ENCODE measurements at regions not wholly inside any gene's neighbourhood (a gene's known extent, or its start where the extent isn't known, plus 50 kb on each side); places are given as distances from the start of the nearest gene placed in this dataset.

- H3K9me3 ChIP-seq (ENCODE audit: control insufficient read depth, low read length) = no peaks in the 10 kb centered on the region
- H3K27ac ChIP-seq (ENCODE audit: insufficient read depth, low read depth, low read length, poor library complexity, severe bottlenecking) = no peak overlapping the region
- no peaks in the 10 kb centered on the region for H3K36me3 ChIP-seq (ENCODE audit: control insufficient read depth, insufficient read depth, low read length)
- no peaks in the 10 kb centered on the region for H3K27me3 ChIP-seq (ENCODE audit: control insufficient read depth, insufficient read depth, low read length, poor library complexity, severe bottlenecking)
- no peaks in the 10 kb centered on the region for H3K4me1 ChIP-seq (ENCODE audit: control insufficient read depth, insufficient read depth, low read length)
- H3K4me3 ChIP-seq (ENCODE audit: insufficient read depth, low read depth, low read length) = no peak overlapping the region
Measured at GRCh38 chr5:77873239-77873638, 97.1 kb upstream of the TBCA start.

- no peak overlapping the region for H3K27ac ChIP-seq (ENCODE audit: insufficient read depth, low read depth, low read length, poor library complexity, severe bottlenecking)
- H3K4me1 ChIP-seq (ENCODE audit: control insufficient read depth, insufficient read depth, low read length) = no peaks in the 10 kb centered on the region
- no peak overlapping the region for H3K4me3 ChIP-seq (ENCODE audit: insufficient read depth, low read depth, low read length)
- H3K36me3 ChIP-seq (ENCODE audit: control insufficient read depth, insufficient read depth, low read length) = no peaks in the 10 kb centered on the region
- H3K27me3 ChIP-seq (ENCODE audit: control insufficient read depth, insufficient read depth, low read length, poor library complexity, severe bottlenecking) = no peaks in the 10 kb centered on the region
- WGBS, 2 experiments = 92 to 95% methylated on average over 4 of the region's 4 CpGs
- no peaks in the 10 kb centered on the region for H3K9me3 ChIP-seq (ENCODE audit: control insufficient read depth, low read length)
Measured at GRCh38 chr5:77871946-77872345, 95.8 kb upstream of the TBCA start.

- no peaks in the 10 kb centered on the region for H3K36me3 ChIP-seq (ENCODE audit: control insufficient read depth, insufficient read depth, low read length)
- H3K9me3 ChIP-seq (ENCODE audit: control insufficient read depth, low read length) = no peaks in the 10 kb centered on the region
- no peaks in the 10 kb centered on the region for H3K27me3 ChIP-seq (ENCODE audit: control insufficient read depth, insufficient read depth, low read length, poor library complexity, severe bottlenecking)
- 90 to 96% methylated on average over 6 of the region's 6 CpGs for WGBS, 2 experiments
- no peak overlapping the region for H3K27ac ChIP-seq (ENCODE audit: insufficient read depth, low read depth, low read length, poor library complexity, severe bottlenecking)
- H3K4me3 ChIP-seq (ENCODE audit: insufficient read depth, low read depth, low read length) = no peak overlapping the region
- no peaks in the 10 kb centered on the region for H3K4me1 ChIP-seq (ENCODE audit: control insufficient read depth, insufficient read depth, low read length)
Measured at GRCh38 chr5:77871016-77871415, 94.9 kb upstream of the TBCA start.

- H3K27ac ChIP-seq (ENCODE audit: insufficient read depth, low read depth, low read length, poor library complexity, severe bottlenecking) = no peak overlapping the region
- H3K9me3 ChIP-seq (ENCODE audit: control insufficient read depth, low read length) = no peaks in the 10 kb centered on the region
- no peaks in the 10 kb centered on the region for H3K27me3 ChIP-seq (ENCODE audit: control insufficient read depth, insufficient read depth, low read length, poor library complexity, severe bottlenecking)
- H3K4me1 ChIP-seq (ENCODE audit: control insufficient read depth, insufficient read depth, low read length) = no peaks in the 10 kb centered on the region
- H3K4me3 ChIP-seq (ENCODE audit: insufficient read depth, low read depth, low read length) = no peak overlapping the region
- 87 to 94% methylated on average over 10 to 11 of the region's 11 CpGs for WGBS, 2 experiments
- H3K36me3 ChIP-seq (ENCODE audit: control insufficient read depth, insufficient read depth, low read length) = no peaks in the 10 kb centered on the region
Measured at GRCh38 chr5:77869116-77869798, 93.1 kb upstream of the TBCA start.

GRCh38 chr5:77867914-77868313, 91.8 kb upstream of the TBCA start:
- Histone ChIP-seq H3K27ac (ENCODE audit: insufficient read depth, low read depth, low read length, poor library complexity, severe bottlenecking) (no peak overlapping the region), H3K4me1 (ENCODE audit: control insufficient read depth, insufficient read depth, low read length) (no peaks in the 10 kb centered on the region), H3K9me3 (ENCODE audit: control insufficient read depth, low read length) (no peaks in the 10 kb centered on the region), H3K27me3 (ENCODE audit: control insufficient read depth, insufficient read depth, low read length, poor library complexity, severe bottlenecking) (peaks cover 5% of the 10 kb centered on the region), H3K4me3 (ENCODE audit: insufficient read depth, low read depth, low read length) (no peak overlapping the region), H3K36me3 (ENCODE audit: control insufficient read depth, insufficient read depth, low read length) (no peaks in the 10 kb centered on the region)
- 91 to 95% methylated on average over 4 of the region's 4 CpGs for WGBS, 2 experiments

GRCh38 chr5:77867194-77867691, 91.1 kb upstream of the TBCA start:
- H3K27me3 ChIP-seq (ENCODE audit: control insufficient read depth, insufficient read depth, low read length, poor library complexity, severe bottlenecking) = peaks cover 9% of the 10 kb centered on the region
- WGBS, 2 experiments = 83 to 85% methylated on average over 2 of the region's 2 CpGs
- no peaks in the 10 kb centered on the region for H3K9me3 ChIP-seq (ENCODE audit: control insufficient read depth, low read length)
- H3K4me3 ChIP-seq (ENCODE audit: insufficient read depth, low read depth, low read length) = no peak overlapping the region
- no peak overlapping the region for H3K27ac ChIP-seq (ENCODE audit: insufficient read depth, low read depth, low read length, poor library complexity, severe bottlenecking)
- no peaks in the 10 kb centered on the region for H3K36me3 ChIP-seq (ENCODE audit: control insufficient read depth, insufficient read depth, low read length)
- H3K4me1 ChIP-seq (ENCODE audit: control insufficient read depth, insufficient read depth, low read length) = no peaks in the 10 kb centered on the region

GRCh38 chr5:77866198-77866597, 90.1 kb upstream of the TBCA start:
- Histone ChIP-seq H3K27ac (ENCODE audit: insufficient read depth, low read depth, low read length, poor library complexity, severe bottlenecking) (no peak overlapping the region), H3K9me3 (ENCODE audit: control insufficient read depth, low read length) (no peaks in the 10 kb centered on the region), H3K4me1 (ENCODE audit: control insufficient read depth, insufficient read depth, low read length) (no peaks in the 10 kb centered on the region), H3K36me3 (ENCODE audit: control insufficient read depth, insufficient read depth, low read length) (no peaks in the 10 kb centered on the region), H3K27me3 (ENCODE audit: control insufficient read depth, insufficient read depth, low read length, poor library complexity, severe bottlenecking) (peaks cover 9% of the 10 kb centered on the region), H3K4me3 (ENCODE audit: insufficient read depth, low read depth, low read length) (no peak overlapping the region)
- WGBS, 2 experiments = 94% methylated on average over 6 to 7 of the region's 7 CpGs

GRCh38 chr5:77864997-77865396, 88.9 kb upstream of the TBCA start:
- Histone ChIP-seq H3K36me3 (ENCODE audit: control insufficient read depth, insufficient read depth, low read length) (no peaks in the 10 kb centered on the region), H3K27ac (ENCODE audit: insufficient read depth, low read depth, low read length, poor library complexity, severe bottlenecking) (no peak overlapping the region), H3K27me3 (ENCODE audit: control insufficient read depth, insufficient read depth, low read length, poor library complexity, severe bottlenecking) (peaks cover 9% of the 10 kb centered on the region), H3K4me3 (ENCODE audit: insufficient read depth, low read depth, low read length) (no peak overlapping the region), H3K4me1 (ENCODE audit: control insufficient read depth, insufficient read depth, low read length) (no peaks in the 10 kb centered on the region), H3K9me3 (ENCODE audit: control insufficient read depth, low read length) (no peaks in the 10 kb centered on the region)
- 90 to 92% methylated on average over 8 of the region's 8 CpGs for WGBS, 2 experiments

GRCh38 chr5:77863181-77863580, 87.0 kb upstream of the TBCA start:
- H3K4me3 ChIP-seq (ENCODE audit: insufficient read depth, low read depth, low read length) = no peak overlapping the region
- H3K27ac ChIP-seq (ENCODE audit: insufficient read depth, low read depth, low read length, poor library complexity, severe bottlenecking) = no peak overlapping the region
- WGBS, 2 experiments = 88 to 100% methylated on average over 1 of the region's 1 CpG
- H3K36me3 ChIP-seq (ENCODE audit: control insufficient read depth, insufficient read depth, low read length) = no peaks in the 10 kb centered on the region
- no peaks in the 10 kb centered on the region for H3K4me1 ChIP-seq (ENCODE audit: control insufficient read depth, insufficient read depth, low read length)
- peaks cover 9% of the 10 kb centered on the region for H3K27me3 ChIP-seq (ENCODE audit: control insufficient read depth, insufficient read depth, low read length, poor library complexity, severe bottlenecking)
- no peaks in the 10 kb centered on the region for H3K9me3 ChIP-seq (ENCODE audit: control insufficient read depth, low read length)

GRCh38 chr5:77861576-77861975, 85.4 kb upstream of the TBCA start:
- WGBS, 2 experiments = 95 to 96% methylated on average over 1 of the region's 1 CpG
- H3K36me3 ChIP-seq (ENCODE audit: control insufficient read depth, insufficient read depth, low read length) = no peaks in the 10 kb centered on the region
- no peaks in the 10 kb centered on the region for H3K4me1 ChIP-seq (ENCODE audit: control insufficient read depth, insufficient read depth, low read length)
- no peak overlapping the region for H3K27ac ChIP-seq (ENCODE audit: insufficient read depth, low read depth, low read length, poor library complexity, severe bottlenecking)
- no peak overlapping the region for H3K4me3 ChIP-seq (ENCODE audit: insufficient read depth, low read depth, low read length)
- H3K27me3 ChIP-seq (ENCODE audit: control insufficient read depth, insufficient read depth, low read length, poor library complexity, severe bottlenecking) = peaks cover 9% of the 10 kb centered on the region
- H3K9me3 ChIP-seq (ENCODE audit: control insufficient read depth, low read length) = no peaks in the 10 kb centered on the region

GRCh38 chr5:77859306-77859705, 83.2 kb upstream of the TBCA start:
- Histone ChIP-seq H3K4me1 (ENCODE audit: control insufficient read depth, insufficient read depth, low read length) (peaks cover 3% of the 10 kb centered on the region), H3K4me3 (ENCODE audit: insufficient read depth, low read depth, low read length) (no peak overlapping the region), H3K9me3 (ENCODE audit: control insufficient read depth, low read length) (no peaks in the 10 kb centered on the region), H3K27me3 (ENCODE audit: control insufficient read depth, insufficient read depth, low read length, poor library complexity, severe bottlenecking) (peaks cover 13% of the 10 kb centered on the region), H3K27ac (ENCODE audit: insufficient read depth, low read depth, low read length, poor library complexity, severe bottlenecking) (no peak overlapping the region), H3K36me3 (ENCODE audit: control insufficient read depth, insufficient read depth, low read length) (no peaks in the 10 kb centered on the region)
- 78 to 100% methylated on average over 1 of the region's 1 CpG for WGBS, 2 experiments
